ENCODE measurements at regions not wholly inside any gene's neighbourhood (a gene's known extent, or its start where the extent isn't known, plus 50 kb on each side); places are given as distances from the start of the nearest gene placed in this dataset.

GRCh38 chr12:46084666-46085631 lies 94.6 kb upstream of the SCAF11 start:
- DNase-seq (ENCODE audit: low read depth), result no peak
- no peak for TF ChIP-seq CTCF (conservative IDR thresholded peaks at IDR 0.05; ENCODE audit: low read depth, low read length)
- H3K4me3 ChIP-seq (ENCODE audit: low read depth, low read length), result no peak overlapping the region

GRCh38 chr12:46082490-46083200 lies 92.3 kb upstream of the SCAF11 start:
- DNase-seq (ENCODE audit: low read depth), result no peak
- H3K4me3 ChIP-seq (ENCODE audit: low read depth, low read length), result no peak overlapping the region
- TF ChIP-seq CTCF (conservative IDR thresholded peaks at IDR 0.05; ENCODE audit: low read depth, low read length), result no peak

GRCh38 chr12:46073321-46073720 lies 82.9 kb upstream of the SCAF11 start:
- DNase-seq (ENCODE audit: low read depth), result no peak
- TF ChIP-seq CTCF (conservative IDR thresholded peaks at IDR 0.05; ENCODE audit: low read depth, low read length), result no peak
- no peak overlapping the region for H3K4me3 ChIP-seq (ENCODE audit: low read depth, low read length)

GRCh38 chr12:46071769-46072624 lies 81.6 kb upstream of the SCAF11 start:
- H3K4me3 ChIP-seq (ENCODE audit: low read depth, low read length), result no peak overlapping the region
- peak; percentile 86 for DNase-seq (ENCODE audit: low read depth)
- TF ChIP-seq CTCF (conservative IDR thresholded peaks at IDR 0.05; ENCODE audit: low read depth, low read length), result peak; percentile 100

- H3K4me3 ChIP-seq (ENCODE audit: low read depth, low read length), result no peak overlapping the region
- no peak for TF ChIP-seq CTCF (conservative IDR thresholded peaks at IDR 0.05; ENCODE audit: low read depth, low read length)
- DNase-seq (ENCODE audit: low read depth), result no peak
These were observed 81.0 kb upstream of the SCAF11 start for GRCh38 chr12:46071335-46071734.

GRCh38 chr12:46067094-46067493 lies 76.7 kb upstream of the SCAF11 start:
- H3K4me3 ChIP-seq (ENCODE audit: low read depth, low read length), result no peak overlapping the region
- no peak for TF ChIP-seq CTCF (conservative IDR thresholded peaks at IDR 0.05; ENCODE audit: low read depth, low read length)
- DNase-seq (ENCODE audit: low read depth), result no peak
